OCI-LY3 (cell line): ENCODE measurements at regions not wholly inside any gene's neighbourhood (a gene's known extent, or its start where the extent isn't known, plus 50 kb on each side); places are given as distances from the start of the nearest gene placed in this dataset.

Experiments used
- EZH2phosphoT487 ChIP-seq: fragments of 200-600 bp; shearing (Covaris generic); IDR thresholded peaks from 2 replicates; pipeline ENCODE4 v1.6.1; 2018; ENCODE audit warnings: antibody characterized with exemption, mixed run types, low read depth
- TF ChIP-seq, protein P1 (sequence below): fragments of 200-600, 300-600 bp; sonication (generic); IDR thresholded peaks from 2 replicates; pipeline ENCODE4 v1.5.1; 2014; ENCODE audit warnings: antibody characterized with exemption, low read length, low read depth

DNA sequence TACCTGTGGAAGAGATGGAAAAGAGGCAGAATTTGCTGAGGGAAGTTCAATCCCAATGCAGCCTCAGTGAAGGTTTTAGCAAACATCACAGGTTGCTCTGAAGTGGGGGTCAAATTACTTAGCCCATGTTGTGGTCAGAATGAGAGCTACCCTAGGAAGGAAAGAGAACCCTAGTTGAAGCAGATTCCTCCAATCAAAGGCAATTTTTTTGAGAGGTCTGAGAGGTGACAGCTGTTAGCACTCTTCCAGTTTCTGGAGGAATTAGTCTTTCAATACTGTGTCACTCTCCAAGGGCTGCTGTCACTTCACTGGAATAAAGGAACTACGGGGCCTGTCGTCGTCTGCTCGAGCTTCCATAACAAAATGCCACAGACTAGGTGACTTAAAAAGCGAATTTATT is 584.2 kb upstream of the DPPA4 start:
- TF ChIP-seq, protein P1, sequence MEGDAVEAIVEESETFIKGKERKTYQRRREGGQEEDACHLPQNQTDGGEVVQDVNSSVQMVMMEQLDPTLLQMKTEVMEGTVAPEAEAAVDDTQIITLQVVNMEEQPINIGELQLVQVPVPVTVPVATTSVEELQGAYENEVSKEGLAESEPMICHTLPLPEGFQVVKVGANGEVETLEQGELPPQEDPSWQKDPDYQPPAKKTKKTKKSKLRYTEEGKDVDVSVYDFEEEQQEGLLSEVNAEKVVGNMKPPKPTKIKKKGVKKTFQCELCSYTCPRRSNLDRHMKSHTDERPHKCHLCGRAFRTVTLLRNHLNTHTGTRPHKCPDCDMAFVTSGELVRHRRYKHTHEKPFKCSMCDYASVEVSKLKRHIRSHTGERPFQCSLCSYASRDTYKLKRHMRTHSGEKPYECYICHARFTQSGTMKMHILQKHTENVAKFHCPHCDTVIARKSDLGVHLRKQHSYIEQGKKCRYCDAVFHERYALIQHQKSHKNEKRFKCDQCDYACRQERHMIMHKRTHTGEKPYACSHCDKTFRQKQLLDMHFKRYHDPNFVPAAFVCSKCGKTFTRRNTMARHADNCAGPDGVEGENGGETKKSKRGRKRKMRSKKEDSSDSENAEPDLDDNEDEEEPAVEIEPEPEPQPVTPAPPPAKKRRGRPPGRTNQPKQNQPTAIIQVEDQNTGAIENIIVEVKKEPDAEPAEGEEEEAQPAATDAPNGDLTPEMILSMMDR: no peak
- no peak for TF ChIP-seq EZH2phosphoT487
